ENCODE measurements at regions not wholly inside any gene's neighbourhood (a gene's known extent, or its start where the extent isn't known, plus 50 kb on each side); places are given as distances from the start of the nearest gene placed in this dataset.

GRCh38 chr7:115300231-115300870 lies 378.5 kb downstream of the MDFIC start:
- no peak overlapping the region for H3K27ac ChIP-seq (replicated peaks)
- DNase-seq (ENCODE audit: low read depth in 1 of 2, low spot score in 1 of 2): no peak
- H3K27me3 ChIP-seq (ENCODE audit: insufficient read depth, poor library complexity, severe bottlenecking): no peaks in the 10 kb centered on the region
- TF ChIP-seq REST (IDR thresholded peaks at IDR 0.05; ENCODE audit: insufficient replicate concordance, low read depth): no peak
- TF ChIP-seq GABPA (IDR thresholded peaks at IDR 0.05; ENCODE audit: low read depth): no peak
- no peak for TF ChIP-seq CTCF (IDR thresholded peaks at IDR 0.05; ENCODE audit: insufficient read depth, low read length)
- no peak for TF ChIP-seq SPI1 (IDR thresholded peaks at IDR 0.05; ENCODE audit: borderline replicate concordance, low read depth)
- TF ChIP-seq POLR2AphosphoS5 (IDR thresholded peaks at IDR 0.05; ENCODE audit: low read depth): no peak
- H3K4me3 ChIP-seq (replicated peaks; ENCODE audit: insufficient read depth, low read length): no peak overlapping the region

- H3K4me3 ChIP-seq (replicated peaks; ENCODE audit: insufficient read depth, low read length): no peak overlapping the region
- no peaks in the 10 kb centered on the region for H3K27me3 ChIP-seq (ENCODE audit: insufficient read depth, poor library complexity, severe bottlenecking)
- DNase-seq (ENCODE audit: low read depth in 1 of 2, low spot score in 1 of 2): no peak
- TF ChIP-seq CTCF (IDR thresholded peaks at IDR 0.05; ENCODE audit: insufficient read depth, low read length): no peak
- no peak for TF ChIP-seq REST (IDR thresholded peaks at IDR 0.05; ENCODE audit: insufficient replicate concordance, low read depth)
- no peak for TF ChIP-seq POLR2AphosphoS5 (IDR thresholded peaks at IDR 0.05; ENCODE audit: low read depth)
- no peak for TF ChIP-seq SPI1 (IDR thresholded peaks at IDR 0.05; ENCODE audit: borderline replicate concordance, low read depth)
- TF ChIP-seq GABPA (IDR thresholded peaks at IDR 0.05; ENCODE audit: low read depth): no peak
- no peak overlapping the region for H3K27ac ChIP-seq (replicated peaks)
Measured at GRCh38 chr7:115299397-115300037, 377.6 kb downstream of the MDFIC start.

- Histone ChIP-seq H3K27ac (replicated peaks) (no peak overlapping the region), H3K4me3 (replicated peaks; ENCODE audit: insufficient read depth, low read length) (no peak overlapping the region), H3K27me3 (ENCODE audit: insufficient read depth, poor library complexity, severe bottlenecking) (no peaks in the 10 kb centered on the region)
- no peak for TF ChIP-seq REST (IDR thresholded peaks at IDR 0.05; ENCODE audit: insufficient replicate concordance, low read depth)
- no peak for TF ChIP-seq GABPA (IDR thresholded peaks at IDR 0.05; ENCODE audit: low read depth)
- TF ChIP-seq POLR2AphosphoS5 (IDR thresholded peaks at IDR 0.05; ENCODE audit: low read depth): no peak
- TF ChIP-seq CTCF (IDR thresholded peaks at IDR 0.05; ENCODE audit: insufficient read depth, low read length): no peak
- no peak for TF ChIP-seq SPI1 (IDR thresholded peaks at IDR 0.05; ENCODE audit: borderline replicate concordance, low read depth)
- DNase-seq (ENCODE audit: low read depth in 1 of 2, low spot score in 1 of 2): no peak
Measured at GRCh38 chr7:115297656-115298055, 375.8 kb downstream of the MDFIC start.

Measured in HL-60 (cell line).